ENCODE measurements at regions not wholly inside any gene's neighbourhood (a gene's known extent, or its start where the extent isn't known, plus 50 kb on each side); places are given as distances from the start of the nearest gene placed in this dataset.

- Mint-ChIP-seq H3K27me3 (ENCODE audit: low read depth, unreplicated experiment) (peaks cover 14% of the 10 kb centered on the region), H3K4me3 (ENCODE audit: unreplicated experiment) (no peak overlapping the region), H3K36me3 (ENCODE audit: low read depth, unreplicated experiment) (no peaks in the 10 kb centered on the region), H3K9me3 (ENCODE audit: unreplicated experiment) (peaks cover 5% of the 10 kb centered on the region), H3K27ac (ENCODE audit: unreplicated experiment) (no peak overlapping the region), H3K4me1 (ENCODE audit: low read depth, unreplicated experiment) (no peaks in the 10 kb centered on the region)
- no peaks in the 10 kb centered on the region for H4K20me1 ChIP-seq (ENCODE audit: insufficient read depth, low read length)
- no peak overlapping the region for H3K27ac ChIP-seq (ENCODE audit: low read depth, low read length)
- H3K27me3 ChIP-seq (ENCODE audit: insufficient read depth, low read length), result no peaks in the 10 kb centered on the region
- H2AFZ ChIP-seq (ENCODE audit: low read depth, low read length), result no peak overlapping the region
- FAIRE-seq (no peak), DNase-seq (ENCODE audit: low read depth) (no peak)
- no peak overlapping the region for H3K4me3 ChIP-seq (ENCODE audit: insufficient read depth, low read depth, low read length)
- H3K9me3 ChIP-seq (ENCODE audit: insufficient read depth, low read depth, low read length), result no peaks in the 10 kb centered on the region
- no peak overlapping the region for H3K9ac ChIP-seq (ENCODE audit: low read length)
- TF ChIP-seq EZH2 (IDR thresholded peaks at IDR 0.05; ENCODE audit: insufficient read depth, low read length) (no peak), CTCF (IDR thresholded peaks at IDR 0.05; ENCODE audit: insufficient read depth, low read depth, low read length) (no peak)
- no peaks in the 10 kb centered on the region for H3K4me1 ChIP-seq (ENCODE audit: insufficient read depth, low read length)
- H3K4me2 ChIP-seq (ENCODE audit: low read length), result no peak overlapping the region
- H3K36me3 ChIP-seq (ENCODE audit: insufficient read depth, low read length), result no peaks in the 10 kb centered on the region
- H3K79me2 ChIP-seq (ENCODE audit: insufficient read depth, low read length), result no peaks in the 10 kb centered on the region
Measured at GRCh38 chr18:37698508-37699040, 133.0 kb upstream of the CELF4 start.

- Mint-ChIP-seq H3K27me3 (ENCODE audit: low read depth, unreplicated experiment) (peaks cover 12% of the 10 kb centered on the region), H3K9me3 (ENCODE audit: unreplicated experiment) (peaks cover 3% of the 10 kb centered on the region), H3K27ac (ENCODE audit: unreplicated experiment) (no peak overlapping the region), H3K36me3 (ENCODE audit: low read depth, unreplicated experiment) (no peaks in the 10 kb centered on the region), H3K4me1 (ENCODE audit: low read depth, unreplicated experiment) (no peaks in the 10 kb centered on the region), H3K4me3 (ENCODE audit: unreplicated experiment) (no peak overlapping the region)
- H3K4me3 ChIP-seq (ENCODE audit: insufficient read depth, low read depth, low read length), result no peak overlapping the region
- no peaks in the 10 kb centered on the region for H4K20me1 ChIP-seq (ENCODE audit: insufficient read depth, low read length)
- no peaks in the 10 kb centered on the region for H3K36me3 ChIP-seq (ENCODE audit: insufficient read depth, low read length)
- no peak overlapping the region for H2AFZ ChIP-seq (ENCODE audit: low read depth, low read length)
- H3K9ac ChIP-seq (ENCODE audit: low read length), result no peak overlapping the region
- no peaks in the 10 kb centered on the region for H3K27me3 ChIP-seq (ENCODE audit: insufficient read depth, low read length)
- H3K4me2 ChIP-seq (ENCODE audit: low read length), result no peak overlapping the region
- peaks cover 5% of the 10 kb centered on the region for H3K9me3 ChIP-seq (ENCODE audit: insufficient read depth, low read depth, low read length)
- no peaks in the 10 kb centered on the region for H3K79me2 ChIP-seq (ENCODE audit: insufficient read depth, low read length)
- DNase-seq (ENCODE audit: low read depth), result no peak
- TF ChIP-seq CTCF (IDR thresholded peaks at IDR 0.05; ENCODE audit: insufficient read depth, low read depth, low read length), result no peak
- no peak for TF ChIP-seq EZH2 (IDR thresholded peaks at IDR 0.05; ENCODE audit: insufficient read depth, low read length)
- H3K27ac ChIP-seq (ENCODE audit: low read depth, low read length), result no peak overlapping the region
- no peaks in the 10 kb centered on the region for H3K4me1 ChIP-seq (ENCODE audit: insufficient read depth, low read length)
- no peak for FAIRE-seq
Measured at GRCh38 chr18:37694516-37694915, 128.9 kb upstream of the CELF4 start.

- TF ChIP-seq CTCF (IDR thresholded peaks at IDR 0.05; ENCODE audit: insufficient read depth, low read depth, low read length) (no peak), EZH2 (IDR thresholded peaks at IDR 0.05; ENCODE audit: insufficient read depth, low read length) (no peak)
Measured at GRCh38 chr18:37691162-37691561, 125.6 kb upstream of the CELF4 start.

More at GRCh38 chr18:37691162-37691561, 125.6 kb upstream of the CELF4 start:
- Histone ChIP-seq H4K20me1 (ENCODE audit: insufficient read depth, low read length) (no peaks in the 10 kb centered on the region), H3K27ac (ENCODE audit: low read depth, low read length) (no peak overlapping the region), H3K27me3 (ENCODE audit: insufficient read depth, low read length) (no peaks in the 10 kb centered on the region), H3K9me3 (ENCODE audit: insufficient read depth, low read depth, low read length) (peaks cover 8% of the 10 kb centered on the region), H3K79me2 (ENCODE audit: insufficient read depth, low read length) (no peaks in the 10 kb centered on the region), H3K4me3 (ENCODE audit: insufficient read depth, low read depth, low read length) (no peak overlapping the region), H3K9ac (ENCODE audit: low read length) (no peak overlapping the region), H2AFZ (ENCODE audit: low read depth, low read length) (no peak overlapping the region), H3K4me2 (ENCODE audit: low read length) (no peak overlapping the region), H3K36me3 (ENCODE audit: insufficient read depth, low read length) (no peaks in the 10 kb centered on the region), H3K4me1 (ENCODE audit: insufficient read depth, low read length) (no peaks in the 10 kb centered on the region)
- no peaks in the 10 kb centered on the region for H3K36me3 Mint-ChIP-seq (ENCODE audit: low read depth, unreplicated experiment)
- H3K4me1 Mint-ChIP-seq (ENCODE audit: low read depth, unreplicated experiment), result no peaks in the 10 kb centered on the region
- DNase-seq (ENCODE audit: low read depth) (no peak), FAIRE-seq (no peak)
- H3K27me3 Mint-ChIP-seq (ENCODE audit: low read depth, unreplicated experiment), result peaks cover 21% of the 10 kb centered on the region
- no peak overlapping the region for H3K27ac Mint-ChIP-seq (ENCODE audit: unreplicated experiment)
- no peak overlapping the region for H3K4me3 Mint-ChIP-seq (ENCODE audit: unreplicated experiment)
- no peaks in the 10 kb centered on the region for H3K9me3 Mint-ChIP-seq (ENCODE audit: unreplicated experiment)
